ENCODE measurements at regions not wholly inside any gene's neighbourhood (a gene's known extent, or its start where the extent isn't known, plus 50 kb on each side); places are given as distances from the start of the nearest gene placed in this dataset.

GRCh38 chr2:193537531-193537930 is 1342.8 kb upstream of the TMEFF2 start:
- TF ChIP-seq ZNF263 (CRISPR knock-in tag; IDR thresholded peaks at IDR 0.05; ENCODE audit: low read depth) (no peak), JUN (CRISPR knock-in tag; IDR thresholded peaks at IDR 0.05) (no peak), CTCF (IDR thresholded peaks at IDR 0.05) (no peak), FOXK1 (CRISPR knock-in tag; IDR thresholded peaks at IDR 0.05) (no peak), ZNF219 (CRISPR knock-in tag; IDR thresholded peaks at IDR 0.05; ENCODE audit: borderline replicate concordance) (no peak), NR2C2 (CRISPR knock-in tag; IDR thresholded peaks at IDR 0.05) (no peak), ATF3 (CRISPR knock-in tag; conservative IDR thresholded peaks at IDR 0.05) (no peak), ESRRA (CRISPR knock-in tag; IDR thresholded peaks at IDR 0.05; ENCODE audit: borderline replicate concordance) (no peak), FOXP4 (CRISPR knock-in tag; IDR thresholded peaks at IDR 0.05) (no peak)

All from WTC11 (cell line).